ENCODE measurements at regions not wholly inside any gene's neighbourhood (a gene's known extent, or its start where the extent isn't known, plus 50 kb on each side); places are given as distances from the start of the nearest gene placed in this dataset.

GRCh38 chr4:36704289-36704688 is 422.9 kb downstream of the DTHD1 start:
- in situ Hi-C loops (cut with HindIII; ENCODE audit: low sequenced_read_pairs): no loop called here
- no peak for DNase-seq (ENCODE audit: low read depth)

GRCh38 chr4:36709991-36710390 is 428.6 kb downstream of the DTHD1 start:
- no peak for TF ChIP-seq CTCF (IDR thresholded peaks at IDR 0.05; ENCODE audit: low read depth, low read length, missing control alignments)
- no peak overlapping the region for H3K4me3 ChIP-seq (ENCODE audit: low read depth, low read length)
- no peak for DNase-seq (ENCODE audit: low read depth)
- in situ Hi-C loops (cut with HindIII; ENCODE audit: low sequenced_read_pairs): no loop called here

More at GRCh38 chr4:36704289-36704688, 422.9 kb downstream of the DTHD1 start:
- H3K4me3 ChIP-seq (ENCODE audit: low read depth, low read length): no peak overlapping the region
- TF ChIP-seq CTCF (IDR thresholded peaks at IDR 0.05; ENCODE audit: low read depth, low read length, missing control alignments): no peak

- in situ Hi-C loops (cut with HindIII; ENCODE audit: low sequenced_read_pairs): no loop called here
- no peak for TF ChIP-seq CTCF (IDR thresholded peaks at IDR 0.05; ENCODE audit: low read depth, low read length, missing control alignments)
- DNase-seq (ENCODE audit: low read depth): peak; percentile 18
- no peak overlapping the region for H3K4me3 ChIP-seq (ENCODE audit: low read depth, low read length)
Observed at GRCh38 chr4:36712013-36712412, 430.6 kb downstream of the DTHD1 start.

- H3K4me3 ChIP-seq (ENCODE audit: low read depth, low read length): no peak overlapping the region
- in situ Hi-C loops (cut with HindIII; ENCODE audit: low sequenced_read_pairs): no loop called here
- DNase-seq (ENCODE audit: low read depth): no peak
- no peak for TF ChIP-seq CTCF (IDR thresholded peaks at IDR 0.05; ENCODE audit: low read depth, low read length, missing control alignments)
Observed at GRCh38 chr4:36716874-36717273, 435.5 kb downstream of the DTHD1 start.

- TF ChIP-seq CTCF (IDR thresholded peaks at IDR 0.05; ENCODE audit: low read depth, low read length, missing control alignments): no peak
Observed at GRCh38 chr4:36719425-36719824, 438.0 kb downstream of the DTHD1 start.

GRCh38 chr4:36722986-36723385 is 441.6 kb downstream of the DTHD1 start:
- no peak for DNase-seq (ENCODE audit: low read depth)
- TF ChIP-seq CTCF (IDR thresholded peaks at IDR 0.05; ENCODE audit: low read depth, low read length, missing control alignments): no peak
- in situ Hi-C loops (cut with HindIII; ENCODE audit: low sequenced_read_pairs): no loop called here

More at GRCh38 chr4:36719425-36719824, 438.0 kb downstream of the DTHD1 start:
- H3K4me3 ChIP-seq (ENCODE audit: low read depth, low read length): no peak overlapping the region
- in situ Hi-C loops (cut with HindIII; ENCODE audit: low sequenced_read_pairs): no loop called here
- no peak for DNase-seq (ENCODE audit: low read depth)

GRCh38 chr4:36734334-36734733 is 452.9 kb downstream of the DTHD1 start:
- in situ Hi-C loops (cut with HindIII; ENCODE audit: low sequenced_read_pairs): no loop called here

More at GRCh38 chr4:36722986-36723385, 441.6 kb downstream of the DTHD1 start:
- no peak overlapping the region for H3K4me3 ChIP-seq (ENCODE audit: low read depth, low read length)

More at GRCh38 chr4:36734334-36734733, 452.9 kb downstream of the DTHD1 start:
- TF ChIP-seq CTCF (IDR thresholded peaks at IDR 0.05; ENCODE audit: low read depth, low read length, missing control alignments): no peak
- H3K4me3 ChIP-seq (ENCODE audit: low read depth, low read length): no peak overlapping the region
- no peak for DNase-seq (ENCODE audit: low read depth)
